H1 (cell line): ENCODE measurements at regions not wholly inside any gene's neighbourhood (a gene's known extent, or its start where the extent isn't known, plus 50 kb on each side); places are given as distances from the start of the nearest gene placed in this dataset.

Source experiments
- BCL11A ChIP-seq, 2 experiments: IDR thresholded peaks; one replicate each; pipeline ENCODE4 v1.6.1; 2011; ENCODE audit warnings: low read depth in 2 of 2, low read length in 2 of 2, mild to moderate bottlenecking in 2 of 2
- CTCF ChIP-seq, 3 experiments: IDR thresholded peaks; 1 replicate in 2 of 3; 2 replicates in 1 of 3; pipeline versions ENCODE4 v1.5.1 to v1.6.1; 2011; ENCODE audit warnings: low read length in 3 of 3, mild to moderate bottlenecking in 3 of 3, inconsistent platforms in 2 of 3, low read depth in 1 of 3, moderate library complexity in 1 of 3; ENCODE audit not compliant: insufficient read depth in 1 of 3; ENCODE audit errors: control extremely low read depth in 1 of 3
- HDAC6 ChIP-seq: IDR thresholded peaks from one replicate; pipeline ENCODE4 v1.7.1; 2012; ENCODE audit warnings: low read depth, mild to moderate bottlenecking, inconsistent platforms, low read length, moderate library complexity
- TCF12 ChIP-seq: IDR thresholded peaks from 2 replicates; pipeline ENCODE4 v1.6.1; 2011; ENCODE audit warnings: low read depth, mild to moderate bottlenecking, low read length

- TF ChIP-seq TCF12 (no peak), HDAC6 (no peak), BCL11A (IDR thresholded peaks at IDR 0.05; ENCODE audit: low read depth in 2 of 2, low read length in 2 of 2) (no peak), CTCF (IDR thresholded peaks at IDR 0.05; ENCODE audit: control extremely low read depth in 1 of 3, insufficient read depth in 1 of 3, low read depth in 1 of 3, low read length in 3 of 3) (no peak)
These were observed 217.6 kb upstream of the CNKSR2 start for GRCh38 chrX:21156632-21157031.
